Progenitor cell of endocrine pancreas (in vitro differentiated cells): ENCODE measurements at regions not wholly inside any gene's neighbourhood (a gene's known extent, or its start where the extent isn't known, plus 50 kb on each side); places are given as distances from the start of the nearest gene placed in this dataset.

Experiments used
- DNase-seq: peaks from one replicate; pipeline ENCODE4 v3.0.0; 2021; ENCODE audit warnings: low spot score; ENCODE audit not compliant: unreplicated experiment
- H3K27ac Mint-ChIP-seq: 2 replicates; pipeline ENCODE4 v1.8.0; 2021; ENCODE audit warnings: mild to moderate bottlenecking, moderate library complexity, mixed read lengths
- H3K27me3 Mint-ChIP-seq: 2 replicates; pipeline ENCODE4 v1.8.0; 2021; ENCODE audit warnings: mixed read lengths
- H3K36me3 Mint-ChIP-seq: 2 replicates; pipeline ENCODE4 v1.8.0; 2022; ENCODE audit warnings: mixed read lengths; ENCODE audit not compliant: insufficient read depth
- H3K4me1 Mint-ChIP-seq: 2 replicates; pipeline ENCODE4 v1.8.0; 2021; ENCODE audit warnings: low read depth, mixed read lengths
- H3K4me3 Mint-ChIP-seq: 2 replicates; pipeline ENCODE4 v1.8.0; 2021; ENCODE audit warnings: low read depth, mild to moderate bottlenecking, moderate library complexity, mixed read lengths
- H3K9me3 Mint-ChIP-seq: 2 replicates; pipeline ENCODE4 v1.8.0; 2021; ENCODE audit warnings: low read depth, mixed read lengths
- CTCF ChIP-seq: fragments of 200-600 bp; sonication (generic); IDR thresholded peaks from one replicate; pipeline ENCODE4 v1.5.0; 2021; ENCODE audit warnings: antibody characterized with exemption, mild to moderate bottlenecking; ENCODE audit not compliant: unreplicated experiment

- no peak for TF ChIP-seq CTCF
- Mint-ChIP-seq H3K4me1 (no peaks in the 10 kb centered on the region), H3K9me3 (no peaks in the 10 kb centered on the region), H3K36me3 (no peaks in the 10 kb centered on the region), H3K4me3 (no peak overlapping the region), H3K27ac (no peak overlapping the region), H3K27me3 (peaks cover 5% of the 10 kb centered on the region)
- DNase-seq, result no peak
These were observed 393.5 kb downstream of the MTX2 start for GRCh38 chr2:176662753-176663152.

GRCh38 chr2:176664478-176664877 lies 395.2 kb downstream of the MTX2 start:
- H3K9me3 Mint-ChIP-seq, result no peaks in the 10 kb centered on the region
- peaks cover 7% of the 10 kb centered on the region for H3K27me3 Mint-ChIP-seq
- DNase-seq, result no peak
- no peak overlapping the region for H3K27ac Mint-ChIP-seq
- no peak overlapping the region for H3K4me3 Mint-ChIP-seq
- no peak for TF ChIP-seq CTCF
- H3K4me1 Mint-ChIP-seq, result peaks cover 1% of the 10 kb centered on the region
- H3K36me3 Mint-ChIP-seq, result no peaks in the 10 kb centered on the region

GRCh38 chr2:176665086-176665485 lies 395.8 kb downstream of the MTX2 start:
- Mint-ChIP-seq H3K27me3 (peaks cover 10% of the 10 kb centered on the region), H3K9me3 (no peaks in the 10 kb centered on the region), H3K4me1 (peaks cover 1% of the 10 kb centered on the region), H3K27ac (no peak overlapping the region), H3K4me3 (no peak overlapping the region), H3K36me3 (no peaks in the 10 kb centered on the region)
- no peak for TF ChIP-seq CTCF
- no peak for DNase-seq

- H3K9me3 Mint-ChIP-seq, result no peaks in the 10 kb centered on the region
- peaks cover 1% of the 10 kb centered on the region for H3K4me1 Mint-ChIP-seq
- no peak for DNase-seq
- no peak overlapping the region for H3K27ac Mint-ChIP-seq
- TF ChIP-seq CTCF, result no peak
- no peak overlapping the region for H3K4me3 Mint-ChIP-seq
- peaks cover 10% of the 10 kb centered on the region for H3K27me3 Mint-ChIP-seq
- no peaks in the 10 kb centered on the region for H3K36me3 Mint-ChIP-seq
These were observed 399.7 kb downstream of the MTX2 start for GRCh38 chr2:176668912-176669311.

- H3K4me1 Mint-ChIP-seq, result peaks cover 3% of the 10 kb centered on the region
- no peaks in the 10 kb centered on the region for H3K36me3 Mint-ChIP-seq
- TF ChIP-seq CTCF, result no peak
- DNase-seq, result no peak
- H3K27me3 Mint-ChIP-seq, result peaks cover 10% of the 10 kb centered on the region
- no peaks in the 10 kb centered on the region for H3K9me3 Mint-ChIP-seq
- H3K27ac Mint-ChIP-seq, result no peak overlapping the region
- H3K4me3 Mint-ChIP-seq, result no peak overlapping the region
These were observed 400.3 kb downstream of the MTX2 start for GRCh38 chr2:176669398-176670174.
